PC-9 (cell line): ENCODE measurements at regions not wholly inside any gene's neighbourhood (a gene's known extent, or its start where the extent isn't known, plus 50 kb on each side); places are given as distances from the start of the nearest gene placed in this dataset.

Experiments
- BruUV-seq: library from RNA; stranded (reverse); fragments of 400-500 nt; replicated peaks from 2 replicates; lab custom pipeline; 2021; lab: Mats Ljungman, UMichigan
- CTCF ChIA-PET: fragments of 300-600 bp; sonication (Branson Sonifier 250); formaldehyde crosslinking; loops from one replicate; lab custom pipeline; 2022; ENCODE audit warnings: antibody characterized with exemption; lab: Charles Lee
- POLR2A ChIA-PET: fragments of 300-600 bp; sonication (Branson Sonifier 250); formaldehyde crosslinking; loops from one replicate; lab custom pipeline; 2022; ENCODE audit warnings: antibody characterized with exemption; ENCODE audit not compliant: unreplicated experiment; lab: Charles Lee
- DNase-seq, 2 experiments: peaks; one replicate each; pipeline versions ENCODE4 v3.0.0 to v3.0.0-alpha.2; 2015 to 2022; ENCODE audit warnings: mixed read lengths in 1 of 2
- H2AFZ ChIP-seq: fragments of 200-600 bp; sonication (generic); 2 replicates; pipeline ENCODE4 v1.8.1; 2017; ENCODE audit warnings: antibody characterized with exemption
- H3F3A ChIP-seq: fragments of 200-600 bp; sonication (generic); 2 replicates; pipeline ENCODE4 v1.8.1; 2017; ENCODE audit warnings: antibody characterized with exemption, mild to moderate bottlenecking, low read depth; ENCODE audit not compliant: insufficient read depth
- H3K27ac ChIP-seq: fragments of 200-600 bp; sonication (generic); 2 replicates; pipeline ENCODE4 v1.6.1; 2016; ENCODE audit warnings: mixed run types
- H3K27me3 ChIP-seq: fragments of 200-600 bp; sonication (generic); 2 replicates; pipeline ENCODE4 v1.6.1; 2016; ENCODE audit warnings: low read depth, mixed run types; ENCODE audit not compliant: insufficient read depth
- H3K36me3 ChIP-seq: fragments of 200-600 bp; sonication (generic); 2 replicates; pipeline ENCODE4 v1.6.1; 2016; ENCODE audit warnings: low read depth, mixed run types
- H3K4me1 ChIP-seq: fragments of 200-600 bp; sonication (generic); replicated peaks from 2 replicates; pipeline ENCODE4 v1.6.1; 2016; ENCODE audit warnings: mixed run types; ENCODE audit not compliant: insufficient read depth
- H3K4me2 ChIP-seq: fragments of 200-600 bp; sonication (generic); 2 replicates; pipeline ENCODE4 v1.6.1; 2017; ENCODE audit warnings: mixed run types
- H3K4me3 ChIP-seq: fragments of 200-600 bp; sonication (generic); 2 replicates; pipeline ENCODE4 v1.6.1; 2016; ENCODE audit warnings: mixed run types
- H3K79me2 ChIP-seq: fragments of 200-600 bp; sonication (generic); 2 replicates; pipeline ENCODE4 v1.6.1; 2017; ENCODE audit warnings: low read depth, mixed run types
- H3K9me2 ChIP-seq: fragments of 200-600 bp; sonication (generic); 2 replicates; pipeline ENCODE4 v1.8.1; 2017; ENCODE audit warnings: mild to moderate bottlenecking; ENCODE audit not compliant: insufficient read depth
- H3K9me3 ChIP-seq: fragments of 200-600 bp; sonication (generic); 2 replicates; pipeline ENCODE4 v1.8.1; 2016; ENCODE audit warnings: low read depth; ENCODE audit not compliant: insufficient read depth
- H4K20me1 ChIP-seq: fragments of 200-600 bp; sonication (generic); 2 replicates; pipeline ENCODE4 v1.8.1; 2017; ENCODE audit not compliant: insufficient read depth
- EZH2 ChIP-seq: fragments of 200-600 bp; sonication (generic); IDR thresholded peaks from 2 replicates; pipeline ENCODE4 v1.8.0; 2017; ENCODE audit warnings: antibody characterized with exemption, low read depth
- intact Hi-C: fragments of 100-400 bp; cut with micrococcal nuclease; formaldehyde crosslinking; loops from one replicate; pipeline ENCODE4 v1.10.0; 2022; ENCODE audit not compliant: unreplicated experiment
- TF ChIP-seq, protein P1 (sequence below): fragments of 200-600 bp; sonication (generic); conservative IDR thresholded peaks from 2 replicates; pipeline ENCODE4 v1.6.1; 2017; ENCODE audit warnings: mixed run types, antibody characterized with exemption, mild to moderate bottlenecking, moderate library complexity

DNA sequence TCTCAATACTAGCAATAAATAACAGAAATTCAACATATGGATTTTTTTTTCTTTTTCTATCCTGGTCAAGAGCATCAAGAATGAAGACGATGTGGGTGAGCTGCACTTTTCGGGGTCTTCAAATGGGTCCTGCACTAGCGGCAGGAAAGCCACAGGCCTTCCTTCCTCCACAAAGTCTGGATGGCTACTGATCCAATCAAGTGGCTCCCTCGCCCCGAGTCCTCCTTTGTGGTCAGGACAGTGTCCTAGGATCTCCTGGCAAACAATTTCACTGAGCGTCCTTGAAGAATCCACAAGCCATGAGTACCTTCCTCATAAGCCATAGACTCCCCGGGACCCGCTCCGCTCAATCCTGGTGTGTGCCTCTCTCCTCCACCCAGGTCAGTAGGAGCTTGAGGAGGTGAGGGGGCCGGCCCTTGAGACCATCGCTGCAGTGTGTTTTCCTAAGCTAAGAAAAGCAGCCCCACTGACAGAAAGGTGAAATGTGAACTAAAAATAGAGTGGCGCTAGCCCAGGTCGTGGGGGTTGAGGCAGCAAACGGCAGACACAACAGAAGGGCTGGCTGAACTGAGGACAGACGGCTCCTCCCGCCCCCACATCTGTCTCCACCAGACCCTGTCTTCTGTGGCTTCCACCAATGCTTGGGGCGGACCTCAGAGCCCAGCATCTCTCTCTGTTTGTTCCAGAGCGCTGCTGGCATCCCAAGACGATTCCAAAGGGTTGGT, 202.3 kb downstream of the HERPUD2 start:
- Histone ChIP-seq H4K20me1 (no peaks in the 10 kb centered on the region), H3F3A (no peaks in the 10 kb centered on the region), H3K27ac (no peak overlapping the region), H3K9me3 (no peaks in the 10 kb centered on the region), H3K36me3 (no peaks in the 10 kb centered on the region), H3K4me1 (no peaks in the 10 kb centered on the region), H3K9me2 (no peaks in the 10 kb centered on the region), H3K79me2 (no peaks in the 10 kb centered on the region), H2AFZ (no peak overlapping the region), H3K4me3 (no peak overlapping the region), H3K4me2 (no peak overlapping the region), H3K27me3 (no peaks in the 10 kb centered on the region)
- DNase-seq, result no peak
- ChIA-PET POLR2A (no interaction called here), CTCF (no interaction called here)
- TF ChIP-seq EZH2, result no peak
- TF ChIP-seq, protein P1, sequence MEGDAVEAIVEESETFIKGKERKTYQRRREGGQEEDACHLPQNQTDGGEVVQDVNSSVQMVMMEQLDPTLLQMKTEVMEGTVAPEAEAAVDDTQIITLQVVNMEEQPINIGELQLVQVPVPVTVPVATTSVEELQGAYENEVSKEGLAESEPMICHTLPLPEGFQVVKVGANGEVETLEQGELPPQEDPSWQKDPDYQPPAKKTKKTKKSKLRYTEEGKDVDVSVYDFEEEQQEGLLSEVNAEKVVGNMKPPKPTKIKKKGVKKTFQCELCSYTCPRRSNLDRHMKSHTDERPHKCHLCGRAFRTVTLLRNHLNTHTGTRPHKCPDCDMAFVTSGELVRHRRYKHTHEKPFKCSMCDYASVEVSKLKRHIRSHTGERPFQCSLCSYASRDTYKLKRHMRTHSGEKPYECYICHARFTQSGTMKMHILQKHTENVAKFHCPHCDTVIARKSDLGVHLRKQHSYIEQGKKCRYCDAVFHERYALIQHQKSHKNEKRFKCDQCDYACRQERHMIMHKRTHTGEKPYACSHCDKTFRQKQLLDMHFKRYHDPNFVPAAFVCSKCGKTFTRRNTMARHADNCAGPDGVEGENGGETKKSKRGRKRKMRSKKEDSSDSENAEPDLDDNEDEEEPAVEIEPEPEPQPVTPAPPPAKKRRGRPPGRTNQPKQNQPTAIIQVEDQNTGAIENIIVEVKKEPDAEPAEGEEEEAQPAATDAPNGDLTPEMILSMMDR, result no peak
- intact Hi-C loops, result no loop called here
- BruUV-seq, result no TSS peak

DNA sequence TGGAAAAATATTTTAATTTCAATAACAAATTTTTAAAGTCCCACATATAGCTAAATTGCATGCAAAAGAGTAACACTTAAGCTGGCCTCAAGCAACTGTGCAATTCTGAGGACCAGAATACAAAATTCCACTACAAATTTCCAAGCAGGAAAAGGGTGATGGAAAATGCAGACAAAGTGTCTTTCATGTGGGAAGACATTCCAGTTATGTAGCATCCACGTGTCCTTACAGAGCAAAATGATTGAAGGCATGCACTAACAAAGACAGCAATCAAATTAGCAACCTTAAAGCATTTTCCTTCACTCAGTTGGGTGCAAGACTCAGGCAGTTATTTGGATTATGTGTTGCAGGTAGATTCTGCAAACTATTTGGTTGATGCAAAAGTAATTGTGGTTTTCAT, 203.7 kb downstream of the HERPUD2 start:
- H3F3A ChIP-seq, result no peaks in the 10 kb centered on the region
- no TSS peak for BruUV-seq
- H3K4me1 ChIP-seq, result no peaks in the 10 kb centered on the region
- H3K9me2 ChIP-seq, result no peaks in the 10 kb centered on the region
- no peaks in the 10 kb centered on the region for H3K27me3 ChIP-seq
- H3K4me3 ChIP-seq, result no peak overlapping the region
- TF ChIP-seq, protein P1, result no peak
- no peak for TF ChIP-seq EZH2
- no peak for DNase-seq
- H3K36me3 ChIP-seq, result no peaks in the 10 kb centered on the region
- no peaks in the 10 kb centered on the region for H3K79me2 ChIP-seq
- no peak overlapping the region for H2AFZ ChIP-seq
- H3K4me2 ChIP-seq, result no peak overlapping the region
- intact Hi-C loops, result no loop called here
- no peaks in the 10 kb centered on the region for H3K9me3 ChIP-seq
- POLR2A ChIA-PET, result no interaction called here
- no peaks in the 10 kb centered on the region for H4K20me1 ChIP-seq
- H3K27ac ChIP-seq, result no peak overlapping the region
- CTCF ChIA-PET, result no interaction called here

DNA sequence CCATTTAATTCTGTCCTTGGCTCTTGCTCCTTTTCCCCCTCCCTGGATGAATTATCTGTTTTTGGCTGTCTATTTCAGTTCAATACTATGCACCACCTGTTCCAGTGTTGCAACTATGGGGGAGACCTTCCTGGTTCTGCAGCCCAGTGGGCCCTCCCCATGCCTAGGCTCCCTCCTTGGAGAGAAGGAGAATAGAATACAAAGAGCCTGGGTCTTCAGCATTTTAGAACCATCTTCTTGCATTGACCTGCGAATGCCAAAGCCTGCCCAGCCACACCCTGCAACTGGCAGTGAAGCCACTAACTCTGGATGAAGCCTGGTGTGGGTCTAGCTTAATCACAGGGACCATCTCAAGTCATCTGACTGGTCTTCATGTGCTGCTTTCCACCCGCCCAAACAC, 207.1 kb downstream of the HERPUD2 start:
- H3K4me1 ChIP-seq, result no peaks in the 10 kb centered on the region
- H3F3A ChIP-seq, result no peaks in the 10 kb centered on the region
- no peak for DNase-seq
- BruUV-seq, result no TSS peak
- TF ChIP-seq, protein P1, result no peak
- no peak for TF ChIP-seq EZH2
- no peak overlapping the region for H3K4me2 ChIP-seq
- no peak overlapping the region for H3K4me3 ChIP-seq
- no peaks in the 10 kb centered on the region for H3K36me3 ChIP-seq
- H3K9me2 ChIP-seq, result no peaks in the 10 kb centered on the region
- ChIA-PET CTCF (no interaction called here), POLR2A (no interaction called here)
- H3K79me2 ChIP-seq, result no peaks in the 10 kb centered on the region
- H3K27me3 ChIP-seq, result no peaks in the 10 kb centered on the region
- H3K27ac ChIP-seq, result no peak overlapping the region
- intact Hi-C loops, result no loop called here
- 0 out of 2 replicates have a peak, but pooled peaks cover 3% of the 10 kb centered on the region for H3K9me3 ChIP-seq
- H4K20me1 ChIP-seq, result no peaks in the 10 kb centered on the region
- no peak overlapping the region for H2AFZ ChIP-seq
